ENCODE measurements at regions not wholly inside any gene's neighbourhood (a gene's known extent, or its start where the extent isn't known, plus 50 kb on each side); places are given as distances from the start of the nearest gene placed in this dataset.
"Not testable (repeated sequence)": the region's sequence is repeated elsewhere in the genome, so short reads cannot be mapped to it uniquely, and the experiment has no call there.

DNA sequence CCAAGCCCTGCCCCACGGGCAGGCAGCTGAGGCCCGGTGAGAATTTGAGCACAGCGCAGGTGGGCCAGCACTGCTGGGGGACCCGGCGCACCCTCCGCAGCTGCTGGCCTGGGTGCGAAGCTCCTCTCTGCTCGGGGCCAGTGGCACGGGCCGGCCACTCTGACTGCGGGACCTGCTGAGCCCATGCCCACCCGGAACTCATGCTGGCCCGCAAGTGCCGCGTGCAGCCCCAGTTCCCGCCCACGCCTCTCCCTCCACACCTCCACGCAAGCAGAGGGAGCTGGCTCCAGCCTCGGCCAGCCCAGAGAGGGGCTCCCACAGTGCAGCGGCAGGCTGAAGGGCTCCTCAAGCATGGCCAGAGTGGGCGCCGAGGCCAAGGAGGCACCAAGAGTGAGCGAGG lies 190.1 kb upstream of the IGFBP7 start:
- H3K4ac ChIP-seq (ENCODE audit: low read depth, low read length); H2AK5ac ChIP-seq (ENCODE audit: low read length); H3K27me3 ChIP-seq (ENCODE audit: insufficient read depth, low read length); H2BK120ac ChIP-seq (ENCODE audit: insufficient read depth, low read length, poor library complexity); H2BK5ac ChIP-seq (ENCODE audit: low read depth, low read length, poor library complexity); H3K9me3 ChIP-seq (ENCODE audit: insufficient read depth, low read depth, low read length); H3K14ac ChIP-seq (ENCODE audit: low read length); H3K23ac ChIP-seq (ENCODE audit: low read length); H3K9ac ChIP-seq (ENCODE audit: low read length); H3K4me1 ChIP-seq (ENCODE audit: control insufficient read depth in 1 of 2, insufficient read depth in 2 of 2, low read length in 2 of 2); H3K18ac ChIP-seq (ENCODE audit: low read length); H4K8ac ChIP-seq (ENCODE audit: low read depth, low read length); H3K4me2 ChIP-seq (ENCODE audit: low read length); H3K79me2 ChIP-seq (ENCODE audit: control insufficient read depth, insufficient read depth, low read length, poor library complexity); DNase-seq; H3K27ac ChIP-seq (ENCODE audit: low read depth, low read length); H3K79me1 ChIP-seq (ENCODE audit: low read length); H2BK12ac ChIP-seq (ENCODE audit: low read length); H2AFZ ChIP-seq (ENCODE audit: insufficient read depth, low read length, poor library complexity); H3K4me3 ChIP-seq (ENCODE audit: low read depth, low read length); H3K36me3 ChIP-seq (ENCODE audit: control insufficient read depth in 1 of 2, insufficient read depth in 2 of 2, low read length in 2 of 2); H4K91ac ChIP-seq (ENCODE audit: low read depth, low read length); H4K12ac ChIP-seq (ENCODE audit: low read depth, low read length): not testable (repeated sequence)
- no CpG with 5 or more reads among the region's 23 CpGs for WGBS (ENCODE audit: extremely low coverage, insufficient coverage, insufficient read length)

DNA sequence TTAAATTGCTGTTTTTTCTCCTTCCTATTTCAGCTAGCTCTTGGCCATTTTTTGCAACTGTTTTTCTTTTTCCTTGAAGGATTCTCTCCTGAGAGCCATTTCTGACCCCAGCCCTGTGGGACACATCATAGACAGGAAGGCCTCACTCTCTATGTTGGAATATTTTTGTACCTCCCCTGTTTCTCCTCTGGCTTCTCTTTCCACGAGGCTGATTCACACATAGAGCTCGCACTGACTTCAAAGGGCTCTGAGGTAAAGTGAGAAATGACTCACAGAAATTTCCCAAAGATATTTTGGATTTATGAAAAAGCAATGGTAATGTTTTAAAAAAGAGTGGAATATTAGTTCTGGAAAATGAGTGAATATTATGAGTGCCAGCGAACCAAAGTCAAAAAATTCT lies 181.7 kb upstream of the IGFBP7 start:
- H2BK12ac ChIP-seq (ENCODE audit: low read length): no peak overlapping the region
- peak in 1 of 2 donors; percentile 43 for DNase-seq
- no peak overlapping the region for H2BK120ac ChIP-seq (ENCODE audit: insufficient read depth, low read length, poor library complexity)
- no peaks in the 10 kb centered on the region for H3K79me1 ChIP-seq (ENCODE audit: low read length)
- H3K9me3 ChIP-seq (ENCODE audit: insufficient read depth, low read depth, low read length): no peaks in the 10 kb centered on the region
- no peak overlapping the region for H3K23ac ChIP-seq (ENCODE audit: low read length)
- H2BK5ac ChIP-seq (ENCODE audit: low read depth, low read length, poor library complexity): no peak overlapping the region
- no peak overlapping the region for H3K18ac ChIP-seq (ENCODE audit: low read length)
- no peaks in the 10 kb centered on the region for H3K36me3 ChIP-seq (ENCODE audit: control insufficient read depth in 1 of 2, insufficient read depth in 2 of 2, low read length in 2 of 2)
- H3K27ac ChIP-seq (ENCODE audit: low read depth, low read length): no peak overlapping the region
- no peak overlapping the region for H2AK5ac ChIP-seq (ENCODE audit: low read length)
- no peak overlapping the region for H3K4me2 ChIP-seq (ENCODE audit: low read length)
- WGBS (ENCODE audit: extremely low coverage, insufficient coverage, insufficient read length): no CpG with 5 or more reads among the region's 3 CpGs
- no peak overlapping the region for H3K4ac ChIP-seq (ENCODE audit: low read depth, low read length)
- no peak overlapping the region for H3K4me3 ChIP-seq (ENCODE audit: low read depth, low read length)
- no peak overlapping the region for H3K14ac ChIP-seq (ENCODE audit: low read length)
- H3K4me1 ChIP-seq (ENCODE audit: control insufficient read depth in 1 of 2, insufficient read depth in 2 of 2, low read length in 2 of 2): no peaks in the 10 kb centered on the region
- no peak overlapping the region for H4K91ac ChIP-seq (ENCODE audit: low read depth, low read length)
- no peaks in the 10 kb centered on the region for H3K27me3 ChIP-seq (ENCODE audit: insufficient read depth, low read length)
- no peak overlapping the region for H4K12ac ChIP-seq (ENCODE audit: low read depth, low read length)
- H3K79me2 ChIP-seq (ENCODE audit: control insufficient read depth, insufficient read depth, low read length, poor library complexity): no peaks in the 10 kb centered on the region
- H3K9ac ChIP-seq (ENCODE audit: low read length): no peak overlapping the region
- no peak overlapping the region for H4K8ac ChIP-seq (ENCODE audit: low read depth, low read length)
- H2AFZ ChIP-seq (ENCODE audit: insufficient read depth, low read length, poor library complexity): no peak overlapping the region

- no peak overlapping the region for H2AK5ac ChIP-seq (ENCODE audit: low read length)
- H3K9ac ChIP-seq (ENCODE audit: low read length): no peak overlapping the region
- H2BK12ac ChIP-seq (ENCODE audit: low read length): no peak overlapping the region
- no peaks in the 10 kb centered on the region for H3K9me3 ChIP-seq (ENCODE audit: insufficient read depth, low read depth, low read length)
- no peaks in the 10 kb centered on the region for H3K36me3 ChIP-seq (ENCODE audit: control insufficient read depth in 1 of 2, insufficient read depth in 2 of 2, low read length in 2 of 2)
- no peak overlapping the region for H2BK5ac ChIP-seq (ENCODE audit: low read depth, low read length, poor library complexity)
- H3K4me1 ChIP-seq (ENCODE audit: control insufficient read depth in 1 of 2, insufficient read depth in 2 of 2, low read length in 2 of 2): no peaks in the 10 kb centered on the region
- H3K4me2 ChIP-seq (ENCODE audit: low read length): no peak overlapping the region
- H3K4ac ChIP-seq (ENCODE audit: low read depth, low read length): no peak overlapping the region
- no peak overlapping the region for H2AFZ ChIP-seq (ENCODE audit: insufficient read depth, low read length, poor library complexity)
- H4K8ac ChIP-seq (ENCODE audit: low read depth, low read length): no peak overlapping the region
- DNase-seq: no peak
- H3K23ac ChIP-seq (ENCODE audit: low read length): no peak overlapping the region
- no CpG with 5 or more reads among the region's 5 CpGs for WGBS (ENCODE audit: extremely low coverage, insufficient coverage, insufficient read length)
- no peak overlapping the region for H3K14ac ChIP-seq (ENCODE audit: low read length)
- H2BK120ac ChIP-seq (ENCODE audit: insufficient read depth, low read length, poor library complexity): no peak overlapping the region
- no peak overlapping the region for H3K18ac ChIP-seq (ENCODE audit: low read length)
- no peaks in the 10 kb centered on the region for H3K79me2 ChIP-seq (ENCODE audit: control insufficient read depth, insufficient read depth, low read length, poor library complexity)
- H3K4me3 ChIP-seq (ENCODE audit: low read depth, low read length): no peak overlapping the region
- H3K79me1 ChIP-seq (ENCODE audit: low read length): no peaks in the 10 kb centered on the region
- H4K12ac ChIP-seq (ENCODE audit: low read depth, low read length): no peak overlapping the region
- H3K27me3 ChIP-seq (ENCODE audit: insufficient read depth, low read length): no peaks in the 10 kb centered on the region
- H3K27ac ChIP-seq (ENCODE audit: low read depth, low read length): no peak overlapping the region
- H4K91ac ChIP-seq (ENCODE audit: low read depth, low read length): no peak overlapping the region
Observed at GRCh38 chr4:57287687-57288604, 177.8 kb upstream of the IGFBP7 start.

DNA sequence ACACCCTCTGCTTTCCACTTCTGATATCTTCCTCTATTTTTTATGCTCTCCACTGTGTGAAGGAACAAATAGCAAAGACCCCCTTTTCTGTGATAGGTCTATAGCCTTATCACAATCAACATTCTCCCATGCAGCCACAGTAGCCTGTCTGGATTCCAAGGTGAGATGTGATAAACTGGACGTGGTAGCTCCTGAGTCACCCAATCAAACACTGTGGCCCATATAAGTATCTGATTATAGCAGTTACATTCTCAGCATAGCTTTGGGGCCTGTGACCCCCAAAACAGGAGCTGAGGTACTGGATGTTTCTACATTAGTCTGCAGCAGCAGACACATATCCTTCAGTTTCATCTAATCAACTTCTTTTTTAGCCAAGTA lies 172.7 kb upstream of the IGFBP7 start:
- H3K79me1 ChIP-seq (ENCODE audit: low read length): no peaks in the 10 kb centered on the region
- no peak overlapping the region for H4K8ac ChIP-seq (ENCODE audit: low read depth, low read length)
- H3K14ac ChIP-seq (ENCODE audit: low read length): no peak overlapping the region
- no peak overlapping the region for H3K18ac ChIP-seq (ENCODE audit: low read length)
- H3K23ac ChIP-seq (ENCODE audit: low read length): no peak overlapping the region
- no peak overlapping the region for H3K4ac ChIP-seq (ENCODE audit: low read depth, low read length)
- no peaks in the 10 kb centered on the region for H3K36me3 ChIP-seq (ENCODE audit: control insufficient read depth in 1 of 2, insufficient read depth in 2 of 2, low read length in 2 of 2)
- no peak overlapping the region for H3K4me3 ChIP-seq (ENCODE audit: low read depth, low read length)
- H3K4me2 ChIP-seq (ENCODE audit: low read length): no peak overlapping the region
- H3K9me3 ChIP-seq (ENCODE audit: insufficient read depth, low read depth, low read length): no peaks in the 10 kb centered on the region
- no peak overlapping the region for H2BK120ac ChIP-seq (ENCODE audit: insufficient read depth, low read length, poor library complexity)
- H3K9ac ChIP-seq (ENCODE audit: low read length): no peak overlapping the region
- H4K12ac ChIP-seq (ENCODE audit: low read depth, low read length): no peak overlapping the region
- H3K79me2 ChIP-seq (ENCODE audit: control insufficient read depth, insufficient read depth, low read length, poor library complexity): no peaks in the 10 kb centered on the region
- H3K27ac ChIP-seq (ENCODE audit: low read depth, low read length): no peak overlapping the region
- DNase-seq: peak; percentile 50
- H2AK5ac ChIP-seq (ENCODE audit: low read length): no peak overlapping the region
- H4K91ac ChIP-seq (ENCODE audit: low read depth, low read length): no peak overlapping the region
- no peak overlapping the region for H2BK12ac ChIP-seq (ENCODE audit: low read length)
- no peak overlapping the region for H2AFZ ChIP-seq (ENCODE audit: insufficient read depth, low read length, poor library complexity)
- no peaks in the 10 kb centered on the region for H3K27me3 ChIP-seq (ENCODE audit: insufficient read depth, low read length)
- no CpG with 5 or more reads among the region's 1 CpG for WGBS (ENCODE audit: extremely low coverage, insufficient coverage, insufficient read length)
- H2BK5ac ChIP-seq (ENCODE audit: low read depth, low read length, poor library complexity): no peak overlapping the region
- peaks cover 2 to 5% of the 10 kb centered on the region in 2 experiments for H3K4me1 ChIP-seq (ENCODE audit: control insufficient read depth in 1 of 2, insufficient read depth in 2 of 2, low read length in 2 of 2)

Data from trophoblast cell (in vitro differentiated cells and primary cell).